Liver (tissue), 8 donors: ENCODE measurements at regions not wholly inside any gene's neighbourhood (a gene's known extent, or its start where the extent isn't known, plus 50 kb on each side); places are given as distances from the start of the nearest gene placed in this dataset.

Experiments
- DNase-seq: peaks from one replicate; pipeline ENCODE4 v3.0.0-alpha.2; 2017; ENCODE audit warnings: low spot score
- H3K27ac ChIP-seq, 2 donors: one replicate each; pipeline ENCODE4 v1.7.0; 2013; ENCODE audit warnings: inconsistent platforms in 2 of 2, low read length in 2 of 2, control low read depth in 1 of 2, low read depth in 1 of 2, mild to moderate bottlenecking in 1 of 2
- H3K27me3 ChIP-seq, 4 donors: one replicate each; pipeline versions ENCODE4 v1.6.1 to v1.7.0; 2013; ENCODE audit warnings: low read length in 3 of 4, inconsistent platforms in 1 of 4, mild to moderate bottlenecking in 1 of 4, moderate library complexity in 1 of 4; ENCODE audit not compliant: control insufficient read depth in 4 of 4, insufficient read depth in 4 of 4
- H3K36me3 ChIP-seq, 4 donors: one replicate each; pipeline versions ENCODE4 v1.6.1 to v1.7.0; 2013; ENCODE audit warnings: low read length in 3 of 4, mild to moderate bottlenecking in 3 of 4, low read depth in 1 of 4, moderate library complexity in 1 of 4; ENCODE audit not compliant: control insufficient read depth in 4 of 4, insufficient read depth in 3 of 4
- H3K4me1 ChIP-seq, 4 donors: one replicate each; pipeline versions ENCODE4 v1.6.1 to v1.7.0; 2013; ENCODE audit warnings: low read length in 3 of 4, mild to moderate bottlenecking in 3 of 4, moderate library complexity in 1 of 4; ENCODE audit not compliant: control insufficient read depth in 4 of 4, insufficient read depth in 4 of 4
- H3K4me3 ChIP-seq, 3 donors: one replicate each; pipeline versions ENCODE4 v1.6.1 to v1.7.0; 2013; ENCODE audit warnings: low read length in 3 of 3, control low read depth in 1 of 3, low read depth in 1 of 3, mild to moderate bottlenecking in 1 of 3
- H3K9ac ChIP-seq, 2 donors: one replicate each; pipeline ENCODE4 v1.7.0; 2013; ENCODE audit warnings: low read length in 2 of 2, mild to moderate bottlenecking in 2 of 2, moderate library complexity in 2 of 2, control low read depth in 1 of 2, low read depth in 1 of 2
- H3K9me3 ChIP-seq, 4 donors: one replicate each; pipeline versions ENCODE4 v1.6.1 to v1.7.0; 2013; ENCODE audit warnings: low read length in 3 of 4; ENCODE audit not compliant: control insufficient read depth in 4 of 4
- ATF3 ChIP-seq: IDR thresholded peaks from 2 replicates; pipeline ENCODE4 v1.6.1; 2016; ENCODE audit warnings: antibody characterized with exemption
- CTCF ChIP-seq: fragments of 150-350 bp; IDR thresholded peaks from 2 replicates; pipeline ENCODE4 v1.5.1; 2017; ENCODE audit warnings: improper control_type of control experiment, low read depth, low read length; ENCODE audit not compliant: missing input control
- EGR1 ChIP-seq, 2 donors: IDR thresholded peaks; 2 replicates each; pipeline ENCODE4 v1.6.1; 2016 to 2018; ENCODE audit warnings: antibody characterized with exemption in 2 of 2, low read depth in 2 of 2
- FOXA2 ChIP-seq: IDR thresholded peaks from 2 replicates; pipeline ENCODE4 v1.6.1; 2016; ENCODE audit warnings: antibody characterized with exemption
- GABPA ChIP-seq, 2 donors: IDR thresholded peaks in 1 of 2; conservative IDR thresholded peaks in 1 of 2; 2 replicates each; pipeline ENCODE4 v1.6.1; 2016; ENCODE audit warnings: antibody characterized with exemption in 2 of 2, mild to moderate bottlenecking in 1 of 2, moderate library complexity in 1 of 2
- HNF4A ChIP-seq, 2 donors: conservative IDR thresholded peaks; 2 replicates each; pipeline ENCODE4 v1.6.1; 2016; ENCODE audit warnings: antibody characterized with exemption in 2 of 2, mild to moderate bottlenecking in 2 of 2
- HNF4G ChIP-seq: IDR thresholded peaks from 2 replicates; pipeline ENCODE4 v1.6.1; 2016; ENCODE audit warnings: antibody characterized with exemption
- JUND ChIP-seq, 2 donors: IDR thresholded peaks; 2 replicates each; pipeline ENCODE4 v1.6.1; 2016; ENCODE audit warnings: antibody characterized with exemption in 2 of 2
- MAX ChIP-seq: IDR thresholded peaks from 2 replicates; pipeline ENCODE4 v1.6.1; 2016; ENCODE audit warnings: antibody characterized with exemption
- NR2F2 ChIP-seq: IDR thresholded peaks from 2 replicates; pipeline ENCODE4 v1.6.1; 2016; ENCODE audit warnings: antibody characterized with exemption
- RAD21 ChIP-seq, 2 donors: IDR thresholded peaks; 2 replicates each; pipeline ENCODE4 v1.6.1; 2016; ENCODE audit warnings: antibody characterized with exemption in 2 of 2, mild to moderate bottlenecking in 2 of 2
- REST ChIP-seq: IDR thresholded peaks from 2 replicates; pipeline ENCODE4 v1.6.1; 2016; ENCODE audit warnings: antibody characterized with exemption, mild to moderate bottlenecking
- RXRA ChIP-seq, 2 donors: IDR thresholded peaks; 2 replicates each; pipeline ENCODE4 v1.6.1; 2017 to 2018; ENCODE audit warnings: antibody characterized with exemption in 2 of 2, mild to moderate bottlenecking in 1 of 2
- SP1 ChIP-seq: IDR thresholded peaks from 2 replicates; pipeline ENCODE4 v1.6.1; 2018; ENCODE audit warnings: antibody characterized with exemption, mild to moderate bottlenecking
- TAF1 ChIP-seq: conservative IDR thresholded peaks from 2 replicates; pipeline ENCODE4 v1.6.1; 2016; ENCODE audit warnings: antibody characterized with exemption, mild to moderate bottlenecking
- YY1 ChIP-seq: IDR thresholded peaks from 2 replicates; pipeline ENCODE4 v1.6.1; 2016; ENCODE audit warnings: antibody characterized with exemption, mild to moderate bottlenecking
- ZBTB33 ChIP-seq: IDR thresholded peaks from 2 replicates; pipeline ENCODE4 v1.6.1; 2016; ENCODE audit warnings: antibody characterized with exemption
- WGBS: extraction: QIAGEN DNeasy Blood & Tissue Kit; methylation state at CpG from one replicate; pipeline ENCODE4 v1.1.7; 2013; 5-methylcytosine and 5-hydroxymethylcytosine counted together
- donor health status: healthy.
- donor health status: healthy.
- donor health status: healthy.
- donor health status: healthy.
- donor health status: healthy.

GRCh38 chr20:11452326-11452725, 465.4 kb upstream of the BTBD3 start:
- H3K27me3 ChIP-seq: no peaks in the 10 kb centered on the region
- H3K9me3 ChIP-seq: no peaks in the 10 kb centered on the region
- no peak overlapping the region for H3K27ac ChIP-seq
- DNase-seq: no peak
- H3K36me3 ChIP-seq: no peaks in the 10 kb centered on the region
- no peak overlapping the region for H3K4me3 ChIP-seq
- TF ChIP-seq REST: no peak
- TF ChIP-seq NR2F2: no peak
- TF ChIP-seq JUND (IDR thresholded peaks at IDR 0.05): no peak
- TF ChIP-seq FOXA2: no peak
- no peak for TF ChIP-seq TAF1
- TF ChIP-seq YY1: no peak
- no peak for TF ChIP-seq CTCF
- no peak for TF ChIP-seq HNF4G
- no peak for TF ChIP-seq GABPA (IDR thresholded peaks at IDR 0.05 in 1 of 2, conservative IDR thresholded peaks at IDR 0.05 in 1 of 2)
- no peak for TF ChIP-seq ATF3
- TF ChIP-seq RXRA (IDR thresholded peaks at IDR 0.05): no peak
- no peak for TF ChIP-seq RAD21 (IDR thresholded peaks at IDR 0.05)
- TF ChIP-seq SP1: no peak
- no peak for TF ChIP-seq ZBTB33
- no peak for TF ChIP-seq EGR1 (IDR thresholded peaks at IDR 0.05; ENCODE audit: low read depth in 2 of 2)
- H3K9ac ChIP-seq: no peak overlapping the region
- no peaks in the 10 kb centered on the region for H3K4me1 ChIP-seq
- WGBS: 61% methylated on average over 6 of the region's 6 CpGs

GRCh38 chr20:11453430-11453829, 464.3 kb upstream of the BTBD3 start:
- H3K27ac ChIP-seq: no peak overlapping the region
- WGBS: 88% methylated on average over 2 of the region's 2 CpGs
- no peak for TF ChIP-seq SP1
- TF ChIP-seq HNF4A (conservative IDR thresholded peaks at IDR 0.05): no peak
- no peak for TF ChIP-seq NR2F2
- no peak for TF ChIP-seq EGR1 (IDR thresholded peaks at IDR 0.05; ENCODE audit: low read depth in 2 of 2)
- TF ChIP-seq YY1: no peak
- no peak for TF ChIP-seq RAD21 (IDR thresholded peaks at IDR 0.05)
- TF ChIP-seq JUND (IDR thresholded peaks at IDR 0.05): no peak
- TF ChIP-seq MAX: no peak
- TF ChIP-seq ZBTB33: no peak
- no peak for TF ChIP-seq HNF4G
- no peak for TF ChIP-seq ATF3
- no peak for TF ChIP-seq REST

More at GRCh38 chr20:11453430-11453829, 464.3 kb upstream of the BTBD3 start:
- no peaks in the 10 kb centered on the region for H3K36me3 ChIP-seq
- H3K27me3 ChIP-seq: no peaks in the 10 kb centered on the region
- DNase-seq: no peak
- no peak overlapping the region for H3K4me3 ChIP-seq
- H3K9me3 ChIP-seq: no peaks in the 10 kb centered on the region
- H3K9ac ChIP-seq: no peak overlapping the region
- no peaks in the 10 kb centered on the region for H3K4me1 ChIP-seq
